EL (cell line): ENCODE measurements at regions not wholly inside any gene's neighbourhood (a gene's known extent, or its start where the extent isn't known, plus 50 kb on each side); places are given as distances from the start of the nearest gene placed in this dataset.
"Not testable (repeated sequence)": the region's sequence is repeated elsewhere in the genome, so short reads cannot be mapped to it uniquely, and the experiment has no call there.

Experiments
- DNase-seq: peaks from one replicate; pipeline ENCODE4 v3.0.0-alpha.2; 2016

- not testable (repeated sequence) for DNase-seq
Measured at GRCh38 chr4:170682087-170682486, 592.3 kb upstream of the AADAT start.

GRCh38 chr4:170675568-170676262 lies 586.0 kb upstream of the AADAT start:
- DNase-seq = peak; percentile 50

GRCh38 chr4:170674176-170674575 lies 584.4 kb upstream of the AADAT start:
- DNase-seq = no peak

- peak; percentile 49 for DNase-seq
Measured at GRCh38 chr4:170672381-170672965, 582.7 kb upstream of the AADAT start.

- no peak for DNase-seq
Measured at GRCh38 chr4:170671171-170671570, 581.4 kb upstream of the AADAT start.

GRCh38 chr4:170667814-170668213 lies 578.1 kb upstream of the AADAT start:
- no peak for DNase-seq

- no peak for DNase-seq
Measured at GRCh38 chr4:170666909-170667308, 577.2 kb upstream of the AADAT start.

- DNase-seq = no peak
Measured at GRCh38 chr4:170662250-170662649, 572.5 kb upstream of the AADAT start.

- DNase-seq = no peak
Measured at GRCh38 chr4:170657761-170658160, 568.0 kb upstream of the AADAT start.

- no peak for DNase-seq
Measured at GRCh38 chr4:170656506-170656905, 566.8 kb upstream of the AADAT start.

GRCh38 chr4:170652571-170652970 lies 562.8 kb upstream of the AADAT start:
- DNase-seq = no peak

- DNase-seq = peak; percentile 28
Measured at GRCh38 chr4:170651786-170652185, 562.0 kb upstream of the AADAT start.

- DNase-seq = no peak
Measured at GRCh38 chr4:170627418-170627817, 537.7 kb upstream of the AADAT start.

- no peak for DNase-seq
Measured at GRCh38 chr4:170623899-170624298, 534.1 kb upstream of the AADAT start.

GRCh38 chr4:170610434-170610833 lies 520.7 kb upstream of the AADAT start:
- peak; percentile 11 for DNase-seq

- DNase-seq = no peak
Measured at GRCh38 chr4:170599894-170600293, 510.1 kb upstream of the AADAT start.

GRCh38 chr4:170591076-170591475 lies 501.3 kb upstream of the AADAT start:
- no peak for DNase-seq

GRCh38 chr4:170589597-170590191 lies 499.9 kb upstream of the AADAT start:
- peak; percentile 5 for DNase-seq

- DNase-seq = no peak
Measured at GRCh38 chr4:170581969-170582368, 492.2 kb upstream of the AADAT start.

- DNase-seq = no peak
Measured at GRCh38 chr4:170581322-170581721, 491.6 kb upstream of the AADAT start.

GRCh38 chr4:170580651-170581050 lies 490.9 kb upstream of the AADAT start:
- no peak for DNase-seq

GRCh38 chr4:170538821-170539473 lies 449.2 kb upstream of the AADAT start:
- no peak for DNase-seq

GRCh38 chr4:170529748-170530722 lies 440.3 kb upstream of the AADAT start:
- DNase-seq = peak; percentile 21
